Chondrocyte (in vitro differentiated cells): ENCODE measurements at regions not wholly inside any gene's neighbourhood (a gene's known extent, or its start where the extent isn't known, plus 50 kb on each side); places are given as distances from the start of the nearest gene placed in this dataset.

Experiments
- DNase-seq: peaks from one replicate; pipeline ENCODE4 v3.0.0; 2021; ENCODE audit warnings: mixed read lengths, low spot score
- H3K27ac Mint-ChIP-seq: one replicate; pipeline ENCODE4 v1.8.0; 2021; ENCODE audit warnings: mild to moderate bottlenecking, moderate library complexity, mixed read lengths; ENCODE audit not compliant: unreplicated experiment
- H3K27me3 Mint-ChIP-seq: 2 replicates; pipeline ENCODE4 v1.8.0; 2021; ENCODE audit warnings: low read depth, mixed read lengths
- H3K36me3 Mint-ChIP-seq: 2 replicates; pipeline ENCODE4 v1.8.0; 2021; ENCODE audit warnings: low read depth, mixed read lengths
- H3K4me1 Mint-ChIP-seq: 2 replicates; pipeline ENCODE4 v1.8.0; 2021; ENCODE audit warnings: low read depth, mild to moderate bottlenecking, mixed read lengths
- H3K4me3 Mint-ChIP-seq: one replicate; pipeline ENCODE4 v1.8.0; 2021; ENCODE audit warnings: mild to moderate bottlenecking, moderate library complexity, mixed read lengths; ENCODE audit not compliant: unreplicated experiment
- H3K9me3 Mint-ChIP-seq: 2 replicates; pipeline ENCODE4 v1.8.0; 2021; ENCODE audit warnings: low read depth, mixed read lengths
- TF ChIP-seq, protein P1 (sequence below): fragments of 200-600 bp; sonication (generic); IDR thresholded peaks from 2 replicates; pipeline ENCODE4 v1.5.0; 2021; ENCODE audit warnings: antibody characterized with exemption, mild to moderate bottlenecking, moderate library complexity

DNA sequence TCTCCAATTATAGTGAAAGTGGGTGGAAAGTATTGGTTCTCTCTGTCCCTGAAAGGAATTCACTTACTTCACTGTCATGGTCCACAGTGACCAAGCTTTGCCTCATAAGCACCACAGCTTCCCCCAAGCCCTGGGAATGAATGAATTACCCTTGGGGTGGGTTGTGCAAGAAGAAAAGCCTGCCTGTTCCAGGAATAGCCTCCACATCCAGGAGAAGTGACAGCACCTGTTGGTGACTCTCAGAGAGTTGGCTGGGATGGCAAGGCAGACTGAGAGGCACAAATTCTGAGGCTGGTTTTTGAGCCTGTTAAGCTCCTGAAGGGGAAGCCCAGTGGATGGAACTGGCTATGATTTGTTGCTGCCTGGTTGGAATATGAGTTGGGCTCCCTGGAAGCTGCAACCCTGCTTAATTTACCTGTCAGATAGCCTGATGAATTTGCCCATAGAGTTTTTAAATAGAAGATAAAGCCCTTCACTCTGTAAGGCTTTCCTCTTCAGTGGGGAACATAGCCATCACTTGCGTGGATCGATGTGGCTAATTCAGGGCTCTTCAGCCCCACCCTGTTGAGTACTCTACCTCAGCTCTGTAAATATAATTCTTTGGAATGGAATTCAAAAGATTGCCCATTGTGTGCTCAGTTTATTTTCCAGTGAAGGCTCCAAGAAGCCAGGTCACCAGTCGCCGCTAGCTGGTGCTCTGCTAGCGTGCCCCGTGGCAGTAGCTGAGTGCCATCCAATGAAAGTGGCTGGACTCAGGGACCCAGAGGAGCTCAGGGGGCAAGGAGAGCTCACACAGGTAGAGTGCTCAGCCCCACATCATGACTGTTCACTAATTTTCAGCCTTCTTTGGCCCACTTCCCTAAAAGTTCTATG is 479.3 kb downstream of the IRS1 start:
- TF ChIP-seq, protein P1, sequence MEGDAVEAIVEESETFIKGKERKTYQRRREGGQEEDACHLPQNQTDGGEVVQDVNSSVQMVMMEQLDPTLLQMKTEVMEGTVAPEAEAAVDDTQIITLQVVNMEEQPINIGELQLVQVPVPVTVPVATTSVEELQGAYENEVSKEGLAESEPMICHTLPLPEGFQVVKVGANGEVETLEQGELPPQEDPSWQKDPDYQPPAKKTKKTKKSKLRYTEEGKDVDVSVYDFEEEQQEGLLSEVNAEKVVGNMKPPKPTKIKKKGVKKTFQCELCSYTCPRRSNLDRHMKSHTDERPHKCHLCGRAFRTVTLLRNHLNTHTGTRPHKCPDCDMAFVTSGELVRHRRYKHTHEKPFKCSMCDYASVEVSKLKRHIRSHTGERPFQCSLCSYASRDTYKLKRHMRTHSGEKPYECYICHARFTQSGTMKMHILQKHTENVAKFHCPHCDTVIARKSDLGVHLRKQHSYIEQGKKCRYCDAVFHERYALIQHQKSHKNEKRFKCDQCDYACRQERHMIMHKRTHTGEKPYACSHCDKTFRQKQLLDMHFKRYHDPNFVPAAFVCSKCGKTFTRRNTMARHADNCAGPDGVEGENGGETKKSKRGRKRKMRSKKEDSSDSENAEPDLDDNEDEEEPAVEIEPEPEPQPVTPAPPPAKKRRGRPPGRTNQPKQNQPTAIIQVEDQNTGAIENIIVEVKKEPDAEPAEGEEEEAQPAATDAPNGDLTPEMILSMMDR: no peak
- Mint-ChIP-seq H3K4me3 (no peak overlapping the region), H3K36me3 (no peaks in the 10 kb centered on the region), H3K27ac (no peak overlapping the region), H3K27me3 (no peaks in the 10 kb centered on the region), H3K9me3 (no peaks in the 10 kb centered on the region), H3K4me1 (no peaks in the 10 kb centered on the region)
- DNase-seq: no peak

DNA sequence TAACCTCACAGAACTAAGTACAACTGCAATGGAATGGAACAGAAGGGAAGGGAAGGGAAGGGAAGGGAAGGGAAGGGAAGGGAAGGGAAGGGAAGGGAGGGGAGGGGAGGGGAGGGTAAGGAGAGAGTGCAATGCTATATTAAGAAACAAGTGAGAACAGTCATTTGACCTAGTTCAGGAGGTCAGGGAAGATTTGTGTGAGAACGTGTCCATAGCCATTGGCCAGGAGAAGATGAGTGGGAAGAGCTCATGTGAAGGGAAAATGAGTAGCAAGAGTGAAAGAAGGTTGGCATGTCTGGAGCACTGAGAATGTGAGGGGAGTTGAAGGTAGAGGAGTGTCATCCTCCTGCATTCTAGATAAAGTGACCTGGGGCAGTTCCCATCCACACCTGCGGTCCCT is 481.6 kb downstream of the IRS1 start:
- no peaks in the 10 kb centered on the region for H3K27me3 Mint-ChIP-seq
- no peak for DNase-seq
- H3K27ac Mint-ChIP-seq: no peak overlapping the region
- H3K4me3 Mint-ChIP-seq: no peak overlapping the region
- no peaks in the 10 kb centered on the region for H3K36me3 Mint-ChIP-seq
- no peaks in the 10 kb centered on the region for H3K9me3 Mint-ChIP-seq
- H3K4me1 Mint-ChIP-seq: no peaks in the 10 kb centered on the region
- TF ChIP-seq, protein P1: no peak

DNA sequence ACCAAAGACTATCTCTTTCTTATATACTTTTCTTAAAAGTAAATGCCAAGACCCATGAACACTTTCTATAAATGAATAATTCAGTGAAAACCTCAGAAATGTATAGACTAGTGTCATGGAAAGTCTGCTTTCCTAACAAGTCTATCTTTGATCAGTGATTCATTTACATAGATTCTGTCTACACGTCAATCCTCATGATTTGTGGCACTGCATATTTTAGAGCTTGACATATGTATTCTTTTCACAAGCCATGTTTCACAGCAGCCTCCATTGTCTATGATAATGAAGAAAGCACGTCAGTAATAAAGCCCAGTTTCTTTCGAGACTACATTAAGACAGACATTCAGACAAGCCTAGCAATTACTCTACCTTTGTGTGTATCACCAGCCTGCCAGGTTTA is 486.6 kb downstream of the IRS1 start:
- Mint-ChIP-seq H3K27me3 (no peaks in the 10 kb centered on the region), H3K9me3 (peaks cover 7% of the 10 kb centered on the region), H3K36me3 (peaks cover 2% of the 10 kb centered on the region), H3K4me3 (no peak overlapping the region), H3K4me1 (no peaks in the 10 kb centered on the region), H3K27ac (no peak overlapping the region)
- TF ChIP-seq, protein P1: no peak
- DNase-seq: no peak

- TF ChIP-seq, protein P1: no peak
- Mint-ChIP-seq H3K9me3 (peaks cover 7% of the 10 kb centered on the region), H3K4me3 (no peak overlapping the region), H3K27me3 (no peaks in the 10 kb centered on the region), H3K27ac (no peak overlapping the region), H3K36me3 (peaks cover 2% of the 10 kb centered on the region), H3K4me1 (no peaks in the 10 kb centered on the region)
- no peak for DNase-seq
Observed at GRCh38 chr2:226312155-226312554, 487.5 kb downstream of the IRS1 start.

GRCh38 chr2:226310146-226310545 is 489.5 kb downstream of the IRS1 start:
- DNase-seq: no peak
- Mint-ChIP-seq H3K9me3 (peaks cover 7% of the 10 kb centered on the region), H3K4me1 (no peaks in the 10 kb centered on the region), H3K27me3 (no peaks in the 10 kb centered on the region), H3K4me3 (no peak overlapping the region), H3K36me3 (peaks cover 2% of the 10 kb centered on the region), H3K27ac (no peak overlapping the region)
- TF ChIP-seq, protein P1: no peak
